ENCODE measurements at regions not wholly inside any gene's neighbourhood (a gene's known extent, or its start where the extent isn't known, plus 50 kb on each side); places are given as distances from the start of the nearest gene placed in this dataset.

GRCh38 chr5:71996789-71997188 is 110.5 kb upstream of the MAP1B start:
- Histone ChIP-seq H3K4me2 (ENCODE audit: low read length) (no peak overlapping the region), H3K9me2 (ENCODE audit: low read depth, low read length) (no peaks in the 10 kb centered on the region), H3K36me3 (ENCODE audit: insufficient read depth, low read length) (no peaks in the 10 kb centered on the region), H3K4me1 (ENCODE audit: insufficient read depth, low read length, severe bottlenecking) (no peaks in the 10 kb centered on the region), H3K79me2 (ENCODE audit: insufficient read depth, low read length) (no peaks in the 10 kb centered on the region), H2AFZ (ENCODE audit: low read length) (no peak overlapping the region), H3K9ac (ENCODE audit: low read length) (no peak overlapping the region), H3K4me3 (ENCODE audit: low read depth, low read length, poor library complexity, severe bottlenecking) (no peak overlapping the region), H3K27ac (ENCODE audit: low read depth, low read length, poor library complexity, severe bottlenecking) (no peak overlapping the region), H3K9me3 (ENCODE audit: low read length) (no peaks in the 10 kb centered on the region), H3K27me3 (ENCODE audit: insufficient read depth, low read length) (no peaks in the 10 kb centered on the region), H4K20me1 (ENCODE audit: insufficient read depth, low read length) (no peaks in the 10 kb centered on the region), H3F3A (ENCODE audit: insufficient read depth, low read length) (no peaks in the 10 kb centered on the region)
- TF ChIP-seq CTCF (IDR thresholded peaks at IDR 0.05; ENCODE audit: low read length), result no peak

- Histone ChIP-seq H3K27me3 (ENCODE audit: insufficient read depth, low read length) (no peaks in the 10 kb centered on the region), H3K79me2 (ENCODE audit: insufficient read depth, low read length) (no peaks in the 10 kb centered on the region), H3K9me2 (ENCODE audit: low read depth, low read length) (no peaks in the 10 kb centered on the region), H3K9me3 (ENCODE audit: low read length) (no peaks in the 10 kb centered on the region), H3K27ac (ENCODE audit: low read depth, low read length, poor library complexity, severe bottlenecking) (no peak overlapping the region), H3K4me1 (ENCODE audit: insufficient read depth, low read length, severe bottlenecking) (no peaks in the 10 kb centered on the region), H3K9ac (ENCODE audit: low read length) (no peak overlapping the region), H3K36me3 (ENCODE audit: insufficient read depth, low read length) (no peaks in the 10 kb centered on the region), H2AFZ (ENCODE audit: low read length) (no peak overlapping the region), H3F3A (ENCODE audit: insufficient read depth, low read length) (no peaks in the 10 kb centered on the region), H3K4me2 (ENCODE audit: low read length) (no peak overlapping the region), H4K20me1 (ENCODE audit: insufficient read depth, low read length) (no peaks in the 10 kb centered on the region), H3K4me3 (ENCODE audit: low read depth, low read length, poor library complexity, severe bottlenecking) (no peak overlapping the region)
- TF ChIP-seq CTCF (IDR thresholded peaks at IDR 0.05; ENCODE audit: low read length) (no peak), EZH2 (IDR thresholded peaks at IDR 0.05; ENCODE audit: borderline replicate concordance, low read length) (no peak)
Observed at GRCh38 chr5:71998746-71999145, 108.5 kb upstream of the MAP1B start.

- Histone ChIP-seq H3F3A (ENCODE audit: insufficient read depth, low read length) (no peaks in the 10 kb centered on the region), H3K4me2 (ENCODE audit: low read length) (no peak overlapping the region), H3K27ac (ENCODE audit: low read depth, low read length, poor library complexity, severe bottlenecking) (no peak overlapping the region), H3K9ac (ENCODE audit: low read length) (no peak overlapping the region), H3K9me2 (ENCODE audit: low read depth, low read length) (no peaks in the 10 kb centered on the region), H3K27me3 (ENCODE audit: insufficient read depth, low read length) (no peaks in the 10 kb centered on the region), H2AFZ (ENCODE audit: low read length) (no peak overlapping the region), H4K20me1 (ENCODE audit: insufficient read depth, low read length) (no peaks in the 10 kb centered on the region), H3K9me3 (ENCODE audit: low read length) (no peaks in the 10 kb centered on the region), H3K4me1 (ENCODE audit: insufficient read depth, low read length, severe bottlenecking) (no peaks in the 10 kb centered on the region), H3K79me2 (ENCODE audit: insufficient read depth, low read length) (no peaks in the 10 kb centered on the region), H3K36me3 (ENCODE audit: insufficient read depth, low read length) (no peaks in the 10 kb centered on the region), H3K4me3 (ENCODE audit: low read depth, low read length, poor library complexity, severe bottlenecking) (no peak overlapping the region)
- TF ChIP-seq EZH2 (IDR thresholded peaks at IDR 0.05; ENCODE audit: borderline replicate concordance, low read length) (no peak), CTCF (IDR thresholded peaks at IDR 0.05; ENCODE audit: low read length) (no peak)
Observed at GRCh38 chr5:72000707-72001106, 106.6 kb upstream of the MAP1B start.

All from OCI-LY1 (cell line).